ENCODE measurements at regions not wholly inside any gene's neighbourhood (a gene's known extent, or its start where the extent isn't known, plus 50 kb on each side); places are given as distances from the start of the nearest gene placed in this dataset.
"Not testable (repeated sequence)": the region's sequence is repeated elsewhere in the genome, so short reads cannot be mapped to it uniquely, and the experiment has no call there.

DNA sequence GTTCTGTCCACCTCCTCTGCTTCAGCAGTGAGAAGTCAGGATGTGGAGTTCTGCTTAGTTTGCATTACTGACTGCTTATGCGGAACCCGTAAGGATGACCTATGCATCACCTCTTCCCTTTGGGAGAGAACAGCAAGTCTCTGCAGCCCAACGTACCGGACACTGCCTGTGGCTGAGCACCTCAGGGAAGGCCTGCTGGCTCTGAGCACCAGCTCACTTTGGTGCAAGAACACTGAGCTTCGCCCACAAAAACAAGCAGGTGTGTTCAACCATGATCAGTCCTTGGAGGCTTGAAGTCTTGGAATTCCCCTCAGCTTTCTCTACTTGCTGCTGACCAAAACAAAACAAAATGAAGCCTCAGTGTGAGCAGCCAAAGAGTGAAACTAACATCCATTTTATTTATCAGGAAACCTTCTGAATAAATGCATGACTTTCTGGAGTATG lies 52.7 kb upstream of the NCK2 start:
- no peak for DNase-seq

DNA sequence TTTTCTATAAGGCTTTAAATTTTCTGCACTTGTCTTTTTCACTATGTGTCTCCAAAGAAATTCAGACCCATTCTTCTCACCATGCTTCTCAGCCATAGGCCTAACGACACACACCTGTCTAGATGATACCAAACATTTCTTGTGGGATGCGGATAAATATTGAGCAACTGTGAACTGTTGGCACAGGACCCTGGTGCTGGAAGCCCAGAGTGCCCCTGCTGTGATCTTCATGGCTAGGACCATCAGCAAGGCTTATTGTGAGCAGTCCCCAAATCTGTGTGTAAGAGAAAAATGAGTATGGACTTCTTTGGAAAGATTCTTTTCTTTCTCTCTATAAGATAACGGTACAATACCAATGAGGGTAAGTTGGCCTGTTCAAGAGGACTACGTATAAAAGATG lies 54.1 kb upstream of the NCK2 start:
- no peak for DNase-seq

DNA sequence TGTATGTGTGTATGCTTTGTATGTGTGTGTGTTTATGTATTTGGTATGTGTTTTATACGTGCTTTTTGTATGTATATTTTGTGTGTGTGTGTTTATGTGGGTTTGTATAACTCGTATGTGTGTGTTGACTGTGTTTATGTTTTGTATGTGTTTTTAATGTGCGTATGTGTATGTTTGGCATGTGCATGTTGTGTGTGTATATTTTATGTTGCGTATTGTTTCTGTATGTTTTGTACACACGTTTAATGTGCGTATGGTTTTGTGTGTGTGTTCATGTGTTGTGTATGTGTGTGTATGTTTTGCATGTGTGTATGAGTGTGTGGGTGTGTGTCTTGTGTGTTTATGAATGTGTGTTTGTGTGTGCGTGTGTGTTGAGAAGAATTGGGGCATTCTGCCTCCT lies 55.2 kb upstream of the NCK2 start:
- no peak for DNase-seq

DNA sequence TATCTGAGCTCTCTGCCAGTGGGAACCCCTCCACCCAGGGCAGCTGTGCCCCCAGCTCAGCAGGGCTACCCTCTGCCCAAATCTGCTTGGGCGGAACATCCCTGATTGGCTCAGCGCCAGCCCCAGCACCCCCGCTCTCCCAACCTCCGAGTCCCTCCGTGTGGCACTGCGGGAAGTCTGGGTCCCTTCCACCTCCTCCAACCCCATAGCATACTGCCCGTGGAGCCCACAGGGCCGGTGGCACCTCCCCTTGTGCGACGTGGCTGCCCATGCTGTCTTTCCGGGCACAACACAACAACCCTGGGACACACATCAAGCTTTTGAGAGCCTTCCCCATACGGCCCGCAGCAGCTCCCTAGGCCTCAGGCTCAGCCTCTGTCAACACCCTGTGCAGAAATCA lies 55.8 kb upstream of the NCK2 start:
- DNase-seq: no peak

DNA sequence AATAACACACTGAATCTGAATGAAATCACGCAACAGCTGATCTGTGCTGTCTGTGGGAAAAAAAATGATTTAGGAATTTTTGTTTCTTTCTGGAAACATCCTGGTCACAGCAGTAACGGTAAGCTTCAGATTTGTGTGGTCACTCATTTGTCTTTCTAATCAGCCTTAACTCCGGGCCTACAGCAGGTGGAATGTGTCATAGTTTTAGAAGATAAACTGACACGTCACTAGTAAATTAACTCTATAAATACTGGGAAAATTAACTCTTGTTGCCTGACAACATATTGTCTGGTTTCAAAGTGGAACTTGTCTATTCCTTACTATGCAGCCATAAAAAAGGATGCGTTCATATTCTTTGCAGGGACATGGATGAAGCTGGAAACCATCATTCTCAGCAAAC lies 58.1 kb upstream of the NCK2 start:
- DNase-seq: no peak

DNA sequence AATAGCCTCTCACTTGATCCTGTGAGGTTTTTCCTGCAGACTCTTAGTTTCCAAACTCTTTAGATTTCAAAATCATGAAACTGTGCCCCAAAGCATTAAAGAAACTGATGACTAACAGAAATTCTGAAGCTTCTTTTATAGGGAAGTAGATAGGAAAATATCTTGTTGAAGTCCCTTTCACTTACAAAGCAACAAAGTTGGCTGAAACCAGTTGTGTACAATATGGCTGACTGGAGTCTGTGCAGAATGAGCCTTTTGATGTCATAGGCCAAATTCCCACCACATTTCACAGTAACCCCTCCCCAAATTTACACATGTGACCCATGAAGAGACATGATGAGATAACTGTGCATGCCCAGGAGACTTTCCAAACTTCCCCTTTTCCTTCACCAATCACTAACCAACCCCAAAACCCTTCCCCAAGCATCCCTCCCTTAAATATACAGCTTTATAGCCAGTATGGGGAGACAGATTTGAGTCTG lies 61.7 kb upstream of the NCK2 start:
- DNase-seq: no peak

DNA sequence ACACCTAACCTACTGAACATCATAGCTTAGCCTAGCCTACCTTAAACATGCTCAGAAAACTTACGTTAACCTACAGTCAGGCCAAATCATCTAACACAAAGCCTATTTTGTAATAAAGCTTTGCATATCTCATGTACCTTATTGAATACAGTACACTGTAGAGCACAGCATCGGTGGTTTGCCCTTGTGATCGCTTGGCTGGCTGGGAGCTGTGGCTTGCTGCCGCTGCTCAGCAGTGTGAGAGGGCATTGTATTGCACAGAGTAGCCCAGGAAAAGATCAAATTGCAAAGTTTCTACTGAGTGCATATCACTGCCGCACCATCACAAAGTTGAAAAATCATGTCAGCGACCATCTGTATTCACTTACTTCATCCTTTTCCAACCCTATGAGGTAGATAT lies 62.3 kb upstream of the NCK2 start:
- no peak for DNase-seq

DNA sequence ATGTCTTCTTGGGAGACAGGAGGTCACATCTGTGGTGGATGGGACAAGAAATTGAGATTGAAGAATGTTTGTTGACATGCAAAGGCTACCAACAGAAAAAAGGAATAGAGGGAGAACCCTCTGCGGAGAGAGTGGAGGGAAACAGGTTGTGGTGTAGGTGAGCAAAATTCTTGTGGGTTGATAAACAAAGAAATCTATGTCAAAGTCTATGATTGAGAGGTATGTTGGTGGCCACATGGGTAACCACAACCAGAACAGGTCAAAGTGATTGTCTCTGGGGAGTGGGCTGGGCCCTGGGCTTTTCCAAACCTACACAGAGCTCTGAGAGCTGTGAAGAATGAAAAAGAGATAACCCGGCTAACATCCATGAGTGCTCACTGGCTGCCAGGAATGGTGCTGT lies 62.8 kb upstream of the NCK2 start:
- DNase-seq: no peak

DNA sequence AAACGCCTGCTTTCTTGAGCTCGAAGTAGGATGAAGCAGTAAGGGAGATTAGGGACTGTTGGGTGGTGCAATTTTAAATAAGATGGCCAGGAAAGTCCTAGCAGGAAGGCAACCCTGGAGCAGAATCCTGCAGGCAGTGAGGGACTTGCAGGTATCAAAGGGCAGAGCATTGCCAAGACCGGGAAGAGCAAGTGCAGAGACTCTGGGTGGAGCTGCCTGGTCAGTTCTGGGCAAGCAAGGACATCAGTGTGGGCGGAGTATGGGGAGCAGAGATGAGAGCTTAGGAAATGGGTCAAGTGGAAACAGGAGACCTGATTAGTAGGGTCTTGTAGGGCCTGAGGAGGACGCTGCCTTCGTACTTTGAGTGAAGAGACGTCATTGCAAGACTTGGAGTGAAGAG lies 64.4 kb upstream of the NCK2 start:
- DNase-seq: no peak

DNA sequence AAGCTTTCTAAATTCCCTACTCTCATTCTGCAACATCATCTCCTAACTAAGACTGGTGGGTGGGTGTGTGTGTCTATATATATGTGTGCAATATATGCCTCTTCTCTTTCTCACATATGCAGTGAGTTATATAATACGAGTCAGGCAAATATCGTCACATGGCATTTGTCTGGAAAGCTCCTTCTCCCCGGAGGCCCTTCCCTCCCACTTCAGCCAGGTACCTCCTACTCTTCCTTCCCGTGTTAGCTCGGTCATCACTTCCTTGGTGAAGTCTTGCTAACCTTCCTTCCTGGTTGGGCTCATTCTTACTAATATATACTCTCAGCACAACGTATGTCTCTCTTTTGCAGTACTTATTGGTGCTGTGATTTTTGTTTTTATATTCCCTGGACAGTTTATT lies 66.4 kb upstream of the NCK2 start:
- DNase-seq: no peak

DNA sequence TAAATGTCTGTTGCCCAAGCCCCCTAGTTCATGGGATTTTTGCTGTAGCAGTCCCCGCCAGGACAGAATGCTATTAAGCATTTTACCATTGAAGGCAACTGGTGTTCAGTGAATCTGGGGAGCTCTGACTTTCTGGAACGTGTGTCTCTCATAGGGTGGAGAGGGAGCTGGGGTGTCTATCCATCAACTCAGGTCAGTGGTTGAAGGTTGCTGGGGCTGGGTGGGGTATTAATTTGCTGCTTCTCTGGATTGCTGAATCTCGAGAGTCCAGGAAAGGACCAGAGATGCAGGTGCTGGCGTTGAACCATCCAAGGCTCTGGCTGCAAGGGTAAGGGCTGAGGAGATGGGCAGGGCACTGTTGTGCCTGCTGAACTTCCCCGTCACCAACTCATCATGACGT lies 66.8 kb upstream of the NCK2 start:
- no peak for DNase-seq

DNA sequence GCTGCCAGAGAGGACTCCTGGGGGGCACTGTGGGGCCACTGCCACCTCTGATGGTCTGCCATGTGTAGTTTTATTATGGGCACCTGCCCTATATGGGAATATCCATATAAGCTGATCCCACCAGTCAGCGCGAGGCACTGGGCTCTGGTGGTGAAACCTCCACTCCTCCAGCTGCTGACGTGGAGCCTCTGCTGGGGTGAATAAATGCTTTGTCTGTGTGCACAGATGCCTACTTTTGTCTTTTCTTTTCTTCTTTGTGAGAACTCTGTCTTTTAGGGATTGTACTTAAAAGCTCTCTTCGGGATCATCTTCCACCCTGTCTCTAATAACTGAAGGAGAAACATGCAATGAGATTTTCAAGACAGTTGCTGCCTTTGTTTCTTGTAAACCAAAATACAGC lies 68.9 kb upstream of the NCK2 start:
- no peak for DNase-seq

DNA sequence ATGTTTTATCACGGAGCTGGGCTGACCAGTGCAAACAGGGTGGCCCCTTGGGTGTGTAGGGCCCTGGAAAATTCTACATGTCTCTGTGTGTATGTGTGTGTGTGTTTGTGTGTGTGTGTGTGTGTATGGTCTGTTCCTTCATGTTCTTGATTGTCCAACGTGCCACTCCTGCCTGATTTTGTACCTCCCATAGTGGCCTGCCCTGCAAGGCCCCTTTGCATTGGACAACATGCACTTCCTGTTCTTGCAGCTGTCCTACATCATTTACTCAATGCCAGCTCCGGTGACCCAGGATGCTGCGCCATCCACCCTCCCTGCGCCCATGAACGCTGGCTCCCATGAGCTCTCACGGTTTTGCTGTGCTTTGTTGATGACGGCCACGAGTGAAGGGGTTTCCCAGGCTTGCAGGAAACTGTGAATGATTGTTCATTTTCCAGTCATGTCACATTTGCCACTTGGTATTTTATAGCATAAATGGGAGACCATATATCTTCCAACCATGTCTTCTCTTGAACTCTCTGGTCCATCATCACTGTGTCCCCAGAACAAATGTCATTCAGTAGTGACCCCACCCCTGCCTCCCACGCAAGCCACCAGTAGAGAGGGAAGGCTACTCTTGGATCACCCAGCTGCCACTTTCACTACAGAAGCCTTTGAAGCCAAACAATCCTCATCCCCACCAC lies 69.7 kb upstream of the NCK2 start:
- DNase-seq: no peak

DNA sequence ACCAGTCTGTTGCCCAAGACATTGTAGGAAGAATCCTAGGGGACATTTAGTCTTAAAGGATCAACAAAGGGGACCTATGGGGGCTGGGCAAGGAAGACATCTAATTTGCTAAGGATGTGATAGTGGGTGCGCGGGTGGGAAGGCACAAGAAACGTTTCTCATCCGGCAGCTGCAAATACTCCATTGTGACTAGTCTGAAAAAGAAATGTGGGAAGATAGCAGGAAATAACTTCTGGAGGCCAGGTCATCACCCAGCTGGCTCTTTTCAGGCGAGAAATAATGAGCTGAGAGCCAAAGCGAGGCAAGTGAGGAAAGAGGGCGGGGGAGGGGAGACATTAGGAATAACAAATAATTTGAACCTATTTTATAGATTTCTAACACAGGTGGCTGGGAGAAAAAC lies 70.3 kb upstream of the NCK2 start:
- DNase-seq: no peak

DNA sequence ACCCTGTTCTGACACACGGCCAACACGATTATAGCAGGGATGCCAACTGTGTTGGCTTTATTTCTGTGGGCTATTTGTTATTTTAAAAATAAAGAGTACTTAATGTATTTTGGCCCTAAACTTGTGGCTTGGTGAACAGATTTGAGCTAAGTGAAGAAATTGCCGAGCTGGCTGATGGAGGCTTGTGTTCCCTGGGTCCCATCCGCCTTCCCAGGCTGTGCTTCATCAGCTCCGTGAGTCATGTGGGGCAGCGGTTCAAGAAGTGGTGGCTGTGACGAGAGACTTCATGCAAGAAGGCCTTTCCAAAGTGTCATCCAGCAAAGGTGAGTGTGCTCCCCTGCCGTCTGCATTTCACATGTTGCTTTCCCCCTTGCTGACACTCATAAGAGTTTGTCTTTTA lies 73.6 kb upstream of the NCK2 start:
- DNase-seq: no peak

DNA sequence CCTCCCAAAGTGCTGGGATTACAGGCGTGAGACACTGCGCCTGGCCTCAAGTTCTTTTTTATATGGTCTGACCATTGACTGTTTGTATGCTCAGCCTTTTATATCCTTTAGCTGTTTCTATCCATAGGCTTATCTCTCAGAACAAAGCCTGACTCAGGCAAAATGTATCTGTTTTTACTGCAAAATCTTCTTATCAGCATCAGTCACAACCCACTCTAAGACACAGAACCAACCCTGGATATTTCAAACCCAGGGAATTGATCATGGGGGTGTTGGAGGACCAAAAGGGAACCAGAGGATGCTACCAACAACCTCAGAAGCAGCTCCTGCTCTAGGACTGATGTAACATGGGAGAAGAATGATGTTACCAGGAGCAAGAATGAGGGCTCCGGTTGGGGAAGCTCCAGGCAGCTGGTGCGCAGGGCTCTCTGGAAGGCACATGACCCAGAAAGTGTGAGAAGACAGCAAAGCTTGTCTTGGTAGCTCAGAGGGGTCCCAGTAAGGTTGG lies 75.3 kb upstream of the NCK2 start:
- DNase-seq: no peak

DNA sequence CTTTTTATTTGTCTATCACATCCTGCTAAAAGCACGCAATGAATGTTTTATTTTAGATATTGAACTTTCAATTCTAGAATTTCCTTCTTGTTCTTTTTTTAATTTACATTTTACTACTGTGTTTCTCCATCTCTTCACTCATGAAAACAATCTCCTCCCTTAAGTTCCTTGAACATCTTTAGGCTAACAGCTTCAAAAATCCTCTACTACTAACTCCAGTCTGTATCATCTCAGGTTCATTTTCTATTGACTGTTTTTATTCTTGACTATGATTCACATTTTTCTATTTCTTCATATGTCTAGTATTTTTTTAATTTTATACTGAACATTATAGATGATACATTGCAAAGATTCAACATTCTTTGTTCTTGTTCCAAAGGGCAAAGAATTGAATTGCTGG lies 79.2 kb upstream of the NCK2 start:
- DNase-seq: no peak

DNA sequence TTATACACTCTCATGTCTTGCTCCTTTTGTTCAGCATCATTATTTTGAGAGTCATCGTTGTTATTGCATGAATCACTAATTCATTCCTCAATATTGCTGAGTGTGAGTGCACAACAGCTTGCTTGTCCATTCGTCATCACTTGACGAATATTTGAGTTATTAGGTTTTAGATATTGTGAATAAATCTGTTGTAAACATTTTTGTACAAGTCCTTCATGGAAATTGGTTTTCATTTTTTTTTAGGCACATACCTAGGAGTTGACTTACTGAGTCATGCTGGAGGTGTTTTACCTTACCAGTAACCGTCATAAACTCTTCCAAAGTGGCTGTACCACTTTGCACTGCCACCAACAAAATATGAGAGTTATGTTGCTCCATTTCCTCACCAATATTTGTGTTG lies 84.2 kb upstream of the NCK2 start:
- DNase-seq: no peak

DNA sequence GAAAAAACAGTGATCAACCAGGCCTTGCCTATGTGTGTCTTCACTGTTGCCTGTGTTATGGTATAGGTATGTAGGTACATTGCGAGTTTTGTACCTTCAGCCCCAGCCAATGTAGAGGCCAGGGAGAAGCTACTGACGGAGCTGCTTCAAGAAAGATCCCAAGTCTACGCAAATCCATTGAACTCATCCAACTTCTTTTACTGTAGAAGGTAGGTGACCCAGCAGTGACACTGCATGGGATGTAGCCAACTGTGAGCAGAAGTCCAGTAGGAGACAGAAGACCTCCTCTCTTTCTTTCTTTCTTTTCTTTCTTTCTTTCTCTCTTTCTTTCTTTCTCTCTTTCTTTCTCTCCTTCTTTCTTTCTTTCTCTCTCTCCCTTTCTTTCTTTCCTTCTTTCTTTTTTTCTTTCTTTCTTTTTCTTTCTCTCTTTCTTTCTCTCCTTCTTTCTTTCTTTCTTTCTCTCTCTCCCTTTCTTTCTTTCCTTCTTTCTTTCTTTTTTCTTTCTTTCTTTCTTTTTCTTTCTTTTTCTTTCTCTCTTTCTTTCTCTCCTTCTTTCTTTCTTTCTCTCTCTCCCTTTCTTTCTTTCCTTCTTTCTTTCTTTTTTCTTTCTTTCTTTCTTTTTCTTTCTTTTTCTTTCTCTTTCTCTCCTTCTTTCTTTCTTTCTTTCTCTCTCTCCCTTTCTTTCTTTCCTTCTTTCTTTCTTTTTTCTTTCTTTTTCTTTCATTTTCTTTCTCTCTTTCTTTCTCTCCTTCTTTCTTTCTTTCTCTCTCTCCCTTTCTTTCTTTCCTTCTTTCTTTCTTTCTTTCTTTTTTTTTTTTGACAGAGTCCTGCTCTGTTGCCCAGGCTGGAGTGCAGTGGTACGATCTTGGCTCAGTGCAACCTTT lies 88.7 kb upstream of the NCK2 start:
- not testable (repeated sequence) for DNase-seq

DNA sequence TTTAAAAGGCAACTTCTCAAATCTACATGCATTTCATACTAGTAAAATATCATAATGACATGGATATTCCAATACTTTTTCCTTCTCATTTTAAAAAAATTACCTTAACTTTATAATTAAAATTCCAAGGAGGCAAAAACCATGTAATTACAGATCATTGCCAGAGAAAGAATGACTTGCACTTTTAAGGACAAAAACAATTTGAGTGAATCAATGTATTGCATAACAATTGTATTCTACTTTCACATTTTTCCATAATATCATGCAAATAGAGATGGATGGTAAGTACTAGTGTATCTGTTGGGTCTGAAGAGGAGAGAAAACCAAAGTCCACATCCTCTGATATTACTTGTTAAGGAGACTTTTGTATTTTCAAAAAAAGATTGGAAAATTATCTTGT lies 89.5 kb upstream of the NCK2 start:
- DNase-seq: no peak

DNA sequence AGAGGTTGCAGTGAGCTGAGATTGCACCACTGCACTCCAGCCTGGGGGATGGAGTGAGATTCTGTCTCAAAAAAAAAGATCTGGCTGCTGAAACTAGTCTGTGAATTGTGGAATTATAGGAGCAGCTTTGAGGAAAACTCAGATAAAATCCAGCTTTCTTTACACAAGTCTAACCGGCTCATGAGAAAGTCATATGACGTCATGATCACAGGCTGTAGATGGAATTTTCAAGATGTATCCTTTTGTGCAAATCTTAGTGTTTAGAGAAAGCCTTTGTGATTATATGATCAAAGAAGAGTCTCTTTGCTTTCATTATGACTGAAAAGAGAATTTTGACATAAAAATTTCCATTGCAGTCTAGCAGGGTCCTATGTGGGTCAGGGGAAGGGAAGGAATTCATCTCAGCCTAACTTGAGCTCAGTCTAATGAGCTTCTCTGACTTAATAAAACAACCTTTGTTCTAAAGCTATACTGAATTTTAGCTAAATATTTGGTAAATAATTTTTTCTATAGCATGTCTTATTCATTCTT lies 90.2 kb upstream of the NCK2 start:
- DNase-seq: no peak

DNA sequence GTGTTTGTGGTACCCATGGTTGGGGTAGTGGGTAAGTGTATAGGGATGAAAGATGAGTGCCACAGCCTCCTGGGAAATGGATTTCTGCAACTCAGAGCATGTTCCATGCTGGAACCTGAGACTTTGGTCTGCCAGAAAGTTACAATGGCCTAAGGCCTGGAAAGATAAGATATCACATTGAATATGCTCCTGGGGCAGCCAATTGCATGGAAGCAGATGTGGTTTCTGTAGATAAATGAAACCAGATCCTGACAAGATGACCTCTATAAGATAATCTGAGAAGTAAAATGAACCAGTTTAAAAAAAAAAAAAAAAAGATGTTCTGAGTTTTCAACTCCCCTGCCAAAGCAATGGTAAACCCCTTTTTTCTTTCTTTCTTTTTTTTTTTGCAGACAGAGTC lies 91.4 kb upstream of the NCK2 start:
- DNase-seq: no peak

DNA sequence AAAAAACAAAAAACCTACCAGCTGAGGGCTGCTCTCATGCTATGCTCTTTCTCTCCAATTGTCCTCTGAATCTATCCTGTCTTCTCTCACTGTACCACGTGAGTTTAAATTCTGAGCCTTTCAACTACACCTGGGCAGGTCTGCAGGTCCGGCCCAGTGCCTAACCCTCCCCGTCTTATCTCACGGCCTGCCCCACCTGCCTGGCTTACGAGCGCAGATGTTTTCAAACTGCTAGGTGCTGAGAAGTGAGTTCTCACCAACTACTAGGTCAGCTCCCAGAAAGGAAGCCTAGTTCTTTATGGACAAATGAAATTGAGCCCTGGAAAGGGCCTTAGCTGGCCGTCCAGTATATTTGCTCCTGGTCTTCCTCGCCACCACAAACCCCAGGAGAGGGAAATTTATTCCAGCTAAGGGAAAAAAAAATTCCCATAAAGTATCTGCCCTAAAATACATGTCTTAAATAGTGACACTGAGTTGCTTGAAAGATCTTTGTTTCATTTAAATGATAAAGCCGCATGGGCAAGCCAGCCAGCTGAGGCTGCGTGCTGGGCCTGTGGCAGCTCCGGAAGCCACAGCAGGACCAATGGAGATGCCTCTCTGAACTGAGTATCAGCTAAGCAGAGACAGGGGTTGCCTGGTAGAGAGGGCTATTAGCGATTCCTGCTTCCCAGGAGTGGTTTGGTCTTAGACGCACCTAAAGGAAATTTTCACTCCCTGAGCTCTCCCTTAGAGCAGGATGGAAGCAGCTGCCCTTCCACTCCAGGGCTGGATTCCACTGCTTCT lies 92.5 kb upstream of the NCK2 start:
- no peak for DNase-seq
